Stimulated activated CD8-positive, alpha-beta memory T cell treated with anti-CD3 and anti-CD28 coated beads, Interleukin-7, amount 100 ng/mL, for 24 hours (primary cell): ENCODE measurements at regions not wholly inside any gene's neighbourhood (a gene's known extent, or its start where the extent isn't known, plus 50 kb on each side); places are given as distances from the start of the nearest gene placed in this dataset.

Experiments
- DNase-seq: peaks from one replicate; pipeline ENCODE4 v3.0.0-alpha.2; 2020; ENCODE audit warnings: low read depth

DNA sequence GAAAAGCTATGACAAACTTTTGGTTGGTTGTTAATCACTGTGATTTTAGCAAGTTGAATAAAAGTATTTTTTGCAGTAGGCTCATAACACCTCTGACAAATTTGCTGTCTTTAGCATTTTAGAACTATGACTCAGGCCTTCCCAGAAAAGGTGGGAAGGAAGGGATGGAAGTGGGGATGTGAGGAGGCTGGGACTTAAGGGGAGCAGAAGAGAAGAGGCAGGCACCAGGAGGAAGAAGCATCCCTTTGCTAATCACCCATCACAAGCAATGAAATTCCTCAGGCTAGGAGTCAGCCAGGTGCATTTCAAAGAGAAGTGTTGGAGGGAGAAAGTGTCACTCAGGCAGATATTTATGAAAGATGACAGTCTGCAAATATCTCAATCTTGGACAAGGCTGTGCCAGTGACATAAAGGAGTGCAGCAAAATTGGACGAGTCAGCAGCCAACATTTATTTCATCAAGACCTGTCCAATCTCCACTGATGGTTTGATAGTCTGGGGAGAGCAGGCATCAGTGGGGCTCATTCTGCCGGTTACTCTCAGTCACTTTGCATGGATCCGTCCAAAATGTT, 337.3 kb upstream of the ARRDC4 start:
- DNase-seq, result no peak

- DNase-seq, result no peak
Observed at GRCh38 chr15:97627634-97628033, 332.9 kb upstream of the ARRDC4 start.

DNA sequence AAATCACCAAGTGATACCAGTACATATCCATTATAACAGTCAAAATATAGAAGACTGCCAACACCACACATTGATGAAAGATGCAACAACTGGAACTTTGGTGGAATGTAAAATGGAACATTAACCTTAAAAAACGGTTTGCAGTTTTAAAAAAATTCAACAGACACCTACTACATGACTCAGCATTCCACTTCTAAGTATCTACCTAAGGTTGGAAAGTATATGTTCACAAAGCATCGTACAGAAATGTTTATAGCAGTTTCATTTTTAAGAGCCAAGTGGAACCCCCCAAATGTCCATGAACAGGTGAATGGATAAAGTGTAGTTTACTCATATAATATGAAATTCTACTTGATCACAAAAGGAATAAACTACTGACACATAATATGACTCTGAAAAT, 314.7 kb upstream of the ARRDC4 start:
- DNase-seq, result no peak

DNA sequence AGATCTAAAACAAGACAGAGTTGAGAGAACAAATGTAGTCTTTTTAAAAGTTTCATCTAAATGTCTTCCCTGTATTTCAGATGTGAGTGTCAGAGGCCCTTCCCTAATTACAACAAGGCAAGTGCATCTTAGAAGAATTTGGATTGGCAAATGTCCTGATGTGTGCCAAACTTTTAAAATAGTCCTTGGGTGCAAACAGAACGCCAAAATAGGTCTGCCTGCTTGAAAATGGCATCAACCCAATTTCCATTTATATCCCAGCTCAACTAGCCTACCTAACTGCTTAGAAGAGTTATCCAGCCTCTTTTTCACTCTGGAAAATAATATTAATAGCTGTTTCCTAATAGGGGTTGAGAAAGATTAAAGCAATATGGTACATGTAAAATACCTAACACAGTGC, 311.8 kb upstream of the ARRDC4 start:
- no peak for DNase-seq

- DNase-seq, result no peak
Observed at GRCh38 chr15:97652041-97652440, 308.5 kb upstream of the ARRDC4 start.

DNA sequence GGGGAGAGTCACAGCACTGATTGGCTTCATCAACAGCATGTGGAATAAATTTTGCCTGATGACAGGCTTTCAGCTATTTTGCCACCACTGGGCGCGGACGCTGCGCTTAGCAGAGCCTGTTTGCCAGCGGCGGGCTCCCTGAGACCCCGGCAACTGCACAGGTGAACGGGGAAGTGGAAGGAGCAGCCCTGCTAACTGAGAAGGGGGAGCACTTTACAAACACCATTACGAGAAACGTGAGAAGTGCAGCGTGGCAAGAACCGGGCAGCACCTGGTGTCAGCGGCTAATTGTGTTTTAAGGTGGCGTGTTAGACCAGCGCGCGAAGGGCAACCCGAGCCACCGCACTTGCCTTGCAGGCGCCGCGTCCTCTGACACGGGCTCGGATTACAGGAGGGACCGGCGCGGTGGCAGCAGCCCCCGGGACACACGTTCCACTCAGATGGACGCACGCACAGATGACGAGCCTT, 307.8 kb upstream of the ARRDC4 start:
- DNase-seq, result no peak

DNA sequence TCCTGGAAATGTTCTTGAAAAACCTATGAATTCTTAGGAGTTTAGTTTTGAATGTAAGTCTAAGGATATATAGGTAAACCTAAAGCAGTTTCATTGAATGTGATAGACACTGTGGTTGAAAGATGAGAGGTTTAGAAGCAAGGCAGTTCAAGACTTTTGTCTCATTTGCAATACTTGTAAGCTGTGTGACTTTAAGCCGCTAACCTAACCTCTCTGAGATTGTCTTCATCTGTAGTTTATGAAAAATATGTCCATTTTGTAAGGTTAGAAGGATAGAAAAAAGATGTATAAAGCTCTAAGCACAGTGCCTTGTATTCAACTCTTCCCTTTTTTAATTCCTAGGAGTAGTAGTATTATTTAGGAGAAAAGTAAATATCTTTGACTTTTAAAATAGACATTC, 306.6 kb upstream of the ARRDC4 start:
- DNase-seq, result no peak

- DNase-seq, result no peak
Observed at GRCh38 chr15:97654481-97655076, 305.9 kb upstream of the ARRDC4 start.

GRCh38 chr15:97661796-97662195, 298.7 kb upstream of the ARRDC4 start:
- no peak for DNase-seq

GRCh38 chr15:97672586-97672985, 287.9 kb upstream of the ARRDC4 start:
- no peak for DNase-seq

DNA sequence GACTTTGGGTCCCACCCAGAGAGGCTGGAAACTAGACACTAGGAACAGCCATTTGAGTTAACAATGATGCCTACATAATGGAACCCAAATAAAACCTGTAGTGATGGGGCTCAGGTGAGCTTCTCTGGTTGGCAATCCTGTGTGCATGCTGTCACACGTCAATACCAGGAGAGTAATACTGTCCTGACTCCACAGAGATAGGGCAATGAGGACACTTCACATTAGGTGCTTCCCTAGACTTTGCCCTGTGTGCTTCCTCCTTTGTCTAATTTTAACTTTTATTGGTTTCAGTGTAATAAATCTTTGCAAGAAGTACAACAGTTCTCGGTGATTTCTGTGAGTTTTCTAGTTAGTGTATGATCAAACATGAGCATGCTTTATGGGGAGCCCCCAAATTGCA, 281.8 kb upstream of the ARRDC4 start:
- DNase-seq, result no peak

GRCh38 chr15:97679106-97679688, 281.3 kb upstream of the ARRDC4 start:
- DNase-seq, result no peak

- no peak for DNase-seq
Observed at GRCh38 chr15:97680606-97681220, 279.8 kb upstream of the ARRDC4 start.

GRCh38 chr15:97683831-97684230, 276.7 kb upstream of the ARRDC4 start:
- no peak for DNase-seq

DNA sequence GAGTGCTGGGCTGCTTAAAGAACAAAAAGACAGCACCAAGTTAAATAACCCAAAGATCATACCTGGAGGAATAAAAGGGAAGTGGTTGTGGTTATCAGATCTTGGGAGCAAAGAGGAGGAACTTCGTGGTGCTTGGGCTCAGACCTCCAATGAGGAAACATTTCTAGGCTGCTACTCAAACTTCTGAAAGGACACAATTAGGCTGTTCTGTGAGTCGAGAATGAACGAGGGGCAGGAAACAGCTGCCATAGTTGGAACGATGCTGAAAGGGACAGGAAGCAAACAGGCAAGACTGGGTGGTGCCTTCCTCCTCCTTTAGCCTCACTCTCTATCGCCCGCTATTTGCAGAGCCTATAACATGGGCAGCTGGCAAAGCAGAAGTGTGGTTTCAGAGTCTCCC, 276.3 kb upstream of the ARRDC4 start:
- DNase-seq, result no peak

DNA sequence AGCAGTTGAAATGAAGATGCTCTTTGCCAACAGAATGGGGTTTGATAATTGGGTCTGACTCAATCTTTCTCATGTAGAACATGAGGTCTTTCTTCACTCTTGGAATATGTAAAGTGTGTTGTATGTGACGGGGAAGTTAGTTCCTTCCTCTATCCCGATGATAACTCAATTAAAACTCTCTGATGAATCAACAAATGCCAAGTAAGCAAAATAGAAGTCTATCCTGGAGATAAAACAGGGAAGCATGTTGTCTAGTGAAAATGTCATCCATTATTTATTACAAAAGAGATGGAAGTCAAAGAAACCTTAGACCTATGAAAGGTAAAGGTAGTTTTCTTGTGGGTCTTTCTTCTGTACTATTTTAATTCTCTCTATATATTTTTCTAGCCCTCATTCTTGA, 274.2 kb upstream of the ARRDC4 start:
- no peak for DNase-seq

- DNase-seq, result no peak
Observed at GRCh38 chr15:97687654-97688053, 272.8 kb upstream of the ARRDC4 start.

DNA sequence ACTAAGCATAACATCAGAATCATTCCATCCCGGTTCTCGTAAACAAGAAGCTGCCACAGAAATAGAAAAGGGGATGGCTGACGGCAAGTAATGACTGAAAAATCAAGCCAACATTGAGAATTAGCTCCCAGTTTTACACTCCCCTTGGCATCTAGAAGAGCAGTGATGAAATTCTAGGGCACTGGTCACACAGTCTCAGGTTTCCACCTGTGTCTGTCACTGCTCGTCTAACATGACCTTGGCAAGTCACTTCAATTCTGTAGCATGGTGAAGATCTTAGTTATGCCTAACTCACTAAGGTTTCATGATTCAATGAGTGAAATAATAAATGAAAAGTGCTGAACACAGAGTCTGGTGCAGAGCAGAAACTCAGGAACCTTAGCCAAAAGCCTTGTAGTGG, 272.3 kb upstream of the ARRDC4 start:
- DNase-seq, result no peak

GRCh38 chr15:97688886-97689285, 271.6 kb upstream of the ARRDC4 start:
- no peak for DNase-seq

DNA sequence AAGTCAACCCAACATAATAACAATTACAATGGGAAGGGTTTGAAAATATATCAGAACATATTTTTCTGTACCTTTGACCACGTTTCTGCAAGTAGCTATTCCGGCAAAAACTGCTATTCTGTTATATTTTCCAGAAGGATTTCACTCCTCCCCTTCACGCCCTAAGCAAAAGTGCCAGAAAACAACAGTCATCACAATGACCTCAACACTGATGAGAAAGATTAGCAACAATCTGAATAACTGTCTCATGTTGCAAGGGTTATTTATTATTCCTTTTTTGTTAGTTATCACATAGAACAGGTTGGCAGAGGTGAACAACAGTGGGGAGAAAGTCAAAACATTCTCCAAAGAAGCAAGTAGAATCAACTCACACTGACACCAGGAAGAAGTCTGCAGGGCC, 269.4 kb upstream of the ARRDC4 start:
- DNase-seq, result no peak

GRCh38 chr15:97691799-97692198, 268.7 kb upstream of the ARRDC4 start:
- no peak for DNase-seq

GRCh38 chr15:97692301-97693015, 268.0 kb upstream of the ARRDC4 start:
- DNase-seq, result no peak

DNA sequence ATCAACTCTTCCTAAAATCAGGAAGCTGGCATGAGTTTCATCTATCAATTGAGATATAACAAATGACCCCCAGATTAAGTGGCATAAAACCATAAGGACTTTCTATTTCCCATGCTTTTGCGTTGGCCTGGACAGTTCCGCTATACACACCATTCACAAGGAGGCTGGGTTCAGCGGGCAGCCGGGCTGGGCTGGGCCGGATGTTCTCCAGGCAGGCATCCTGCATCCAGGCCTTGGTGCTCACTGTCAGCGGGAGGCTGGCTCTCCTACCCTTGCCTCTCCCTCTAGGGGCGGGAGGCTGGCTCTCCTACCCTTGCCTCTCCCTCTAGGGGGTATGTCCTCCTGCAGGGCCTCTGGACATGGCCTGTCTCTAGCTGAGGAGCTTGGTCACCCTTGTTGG, 266.0 kb upstream of the ARRDC4 start:
- no peak for DNase-seq
